Bronchial epithelial cell (primary cell): ENCODE measurements at regions not wholly inside any gene's neighbourhood (a gene's known extent, or its start where the extent isn't known, plus 50 kb on each side); places are given as distances from the start of the nearest gene placed in this dataset.

Source experiments
- DNase-seq: peaks from one replicate; pipeline ENCODE4 v3.0.0-alpha.2; 2010; ENCODE audit warnings: low read depth
- FAIRE-seq: peaks from 2 replicates; lab custom pipeline; 2011; peaks lifted over from hg19 to GRCh38; lab: Jason Lieb, UNC
- H3K27me3 ChIP-seq: 2 replicates; pipeline ENCODE4 v1.5.1; 2011; ENCODE audit warnings: low read length; ENCODE audit not compliant: control insufficient read depth, insufficient read depth
- H3K36me3 ChIP-seq: 2 replicates; pipeline ENCODE4 v1.5.1; 2011; ENCODE audit warnings: low read length; ENCODE audit not compliant: control insufficient read depth, insufficient read depth
- H3K4me3 ChIP-seq: 2 replicates; pipeline ENCODE4 v1.5.1; 2011; ENCODE audit warnings: mild to moderate bottlenecking, low read depth, low read length, control low read depth
- CTCF ChIP-seq: IDR thresholded peaks from 2 replicates; pipeline ENCODE4 v1.5.1; 2011; ENCODE audit warnings: mild to moderate bottlenecking, moderate library complexity, low read length, control low read depth, inconsistent platforms; ENCODE audit not compliant: insufficient read depth, severe bottlenecking

- Histone ChIP-seq H3K4me3 (peak overlapping the region; percentile 23), H3K36me3 (no peaks in the 10 kb centered on the region), H3K27me3 (no peaks in the 10 kb centered on the region)
- no peak for TF ChIP-seq CTCF
- DNase-seq (peak; percentile 13), FAIRE-seq (no peak)
These were observed 157.2 kb upstream of the COPS8 start for GRCh38 chr2:236928380-236929037.

GRCh38 chr2:236932831-236933361 lies 152.8 kb upstream of the COPS8 start:
- H3K27me3 ChIP-seq, result no peaks in the 10 kb centered on the region
- FAIRE-seq (no peak), DNase-seq (no peak)
- TF ChIP-seq CTCF, result no peak
- no peak overlapping the region for H3K4me3 ChIP-seq
- no peaks in the 10 kb centered on the region for H3K36me3 ChIP-seq

GRCh38 chr2:236934166-236934565 lies 151.5 kb upstream of the COPS8 start:
- Histone ChIP-seq H3K36me3 (no peaks in the 10 kb centered on the region), H3K4me3 (no peak overlapping the region), H3K27me3 (no peaks in the 10 kb centered on the region)
- FAIRE-seq (no peak), DNase-seq (no peak)
- TF ChIP-seq CTCF, result no peak

GRCh38 chr2:236934656-236935055 lies 151.0 kb upstream of the COPS8 start:
- H3K36me3 ChIP-seq, result no peaks in the 10 kb centered on the region
- TF ChIP-seq CTCF, result no peak
- DNase-seq, result no peak
- FAIRE-seq, result no peak
- H3K27me3 ChIP-seq, result no peaks in the 10 kb centered on the region
- no peak overlapping the region for H3K4me3 ChIP-seq

- TF ChIP-seq CTCF, result no peak
- DNase-seq, result no peak
- Histone ChIP-seq H3K4me3 (no peak overlapping the region), H3K27me3 (no peaks in the 10 kb centered on the region), H3K36me3 (no peaks in the 10 kb centered on the region)
- FAIRE-seq, result no peak
These were observed 150.6 kb upstream of the COPS8 start for GRCh38 chr2:236935083-236935482.
